ENCODE measurements at regions not wholly inside any gene's neighbourhood (a gene's known extent, or its start where the extent isn't known, plus 50 kb on each side); places are given as distances from the start of the nearest gene placed in this dataset.

DNA sequence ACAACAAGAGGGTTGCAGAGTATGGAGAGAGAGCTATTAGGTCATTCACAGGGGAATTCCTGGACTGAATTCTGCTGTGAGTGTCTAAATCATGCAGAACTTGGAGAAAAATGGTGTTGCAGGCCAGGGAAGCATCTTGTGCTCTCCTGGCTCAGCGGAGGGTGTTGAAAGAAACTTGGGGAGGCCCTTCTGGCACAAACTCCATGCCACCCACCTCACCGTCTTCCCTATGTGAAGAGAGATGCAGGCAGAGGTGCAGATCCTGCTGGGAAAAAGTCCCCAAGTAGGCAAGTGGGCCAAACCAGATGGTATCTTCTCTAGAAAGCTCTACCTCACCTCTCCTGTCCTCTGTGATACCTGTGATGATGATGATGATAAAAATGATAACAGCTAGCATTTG is 604.3 kb upstream of the API5 start:
- no peak for TF ChIP-seq EZH2 (IDR thresholded peaks at IDR 0.05; ENCODE audit: borderline replicate concordance, low read depth, low read length, severe bottlenecking)
- TF ChIP-seq, protein P1, sequence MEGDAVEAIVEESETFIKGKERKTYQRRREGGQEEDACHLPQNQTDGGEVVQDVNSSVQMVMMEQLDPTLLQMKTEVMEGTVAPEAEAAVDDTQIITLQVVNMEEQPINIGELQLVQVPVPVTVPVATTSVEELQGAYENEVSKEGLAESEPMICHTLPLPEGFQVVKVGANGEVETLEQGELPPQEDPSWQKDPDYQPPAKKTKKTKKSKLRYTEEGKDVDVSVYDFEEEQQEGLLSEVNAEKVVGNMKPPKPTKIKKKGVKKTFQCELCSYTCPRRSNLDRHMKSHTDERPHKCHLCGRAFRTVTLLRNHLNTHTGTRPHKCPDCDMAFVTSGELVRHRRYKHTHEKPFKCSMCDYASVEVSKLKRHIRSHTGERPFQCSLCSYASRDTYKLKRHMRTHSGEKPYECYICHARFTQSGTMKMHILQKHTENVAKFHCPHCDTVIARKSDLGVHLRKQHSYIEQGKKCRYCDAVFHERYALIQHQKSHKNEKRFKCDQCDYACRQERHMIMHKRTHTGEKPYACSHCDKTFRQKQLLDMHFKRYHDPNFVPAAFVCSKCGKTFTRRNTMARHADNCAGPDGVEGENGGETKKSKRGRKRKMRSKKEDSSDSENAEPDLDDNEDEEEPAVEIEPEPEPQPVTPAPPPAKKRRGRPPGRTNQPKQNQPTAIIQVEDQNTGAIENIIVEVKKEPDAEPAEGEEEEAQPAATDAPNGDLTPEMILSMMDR (IDR thresholded peaks at IDR 0.05; ENCODE audit: borderline replicate concordance, extremely low read depth, low read length, poor library complexity, severe bottlenecking) = no peak
- no peak overlapping the region for H3K4me2 ChIP-seq (ENCODE audit: insufficient read depth, low read length)
- H3K36me3 ChIP-seq (ENCODE audit: insufficient read depth, low read length) = no peaks in the 10 kb centered on the region
- no peaks in the 10 kb centered on the region for H4K20me1 ChIP-seq (ENCODE audit: insufficient read depth, low read length)
- H2AFZ ChIP-seq (ENCODE audit: low read depth, low read length) = no peak overlapping the region
- no peaks in the 10 kb centered on the region for H3K4me1 ChIP-seq (ENCODE audit: insufficient read depth, low read length)
- H3K9me3 ChIP-seq (ENCODE audit: insufficient read depth, low read length, severe bottlenecking) = no peaks in the 10 kb centered on the region
- ATAC-seq (ENCODE audit: insufficient read depth, low read depth) (no peak), DNase-seq (no peak)
- H3K27me3 ChIP-seq (ENCODE audit: insufficient read depth, low read length, poor library complexity) = no peaks in the 10 kb centered on the region
- no peak overlapping the region for H3K27ac ChIP-seq (ENCODE audit: low read length)
- no peak overlapping the region for H3K9ac ChIP-seq (ENCODE audit: low read depth, low read length)
- H3K79me2 ChIP-seq (ENCODE audit: insufficient read depth, low read length) = no peaks in the 10 kb centered on the region
- no peak overlapping the region for H3K4me3 ChIP-seq (ENCODE audit: low read depth in 1 of 2, low read length in 2 of 2)

GRCh38 chr11:42709216-42709615 is 602.6 kb upstream of the API5 start:
- Histone ChIP-seq H3K4me2 (ENCODE audit: insufficient read depth, low read length) (no peak overlapping the region), H3K9me3 (ENCODE audit: insufficient read depth, low read length, severe bottlenecking) (no peaks in the 10 kb centered on the region), H3K79me2 (ENCODE audit: insufficient read depth, low read length) (no peaks in the 10 kb centered on the region), H3K9ac (ENCODE audit: low read depth, low read length) (no peak overlapping the region), H3K4me3 (ENCODE audit: low read depth in 1 of 2, low read length in 2 of 2) (no peak overlapping the region), H3K4me1 (ENCODE audit: insufficient read depth, low read length) (no peaks in the 10 kb centered on the region), H3K27me3 (ENCODE audit: insufficient read depth, low read length, poor library complexity) (no peaks in the 10 kb centered on the region), H3K36me3 (ENCODE audit: insufficient read depth, low read length) (no peaks in the 10 kb centered on the region), H3K27ac (ENCODE audit: low read length) (no peak overlapping the region), H4K20me1 (ENCODE audit: insufficient read depth, low read length) (no peaks in the 10 kb centered on the region), H2AFZ (ENCODE audit: low read depth, low read length) (no peak overlapping the region)
- no peak for ATAC-seq (ENCODE audit: insufficient read depth, low read depth)
- DNase-seq = no peak
- no peak for TF ChIP-seq EZH2 (IDR thresholded peaks at IDR 0.05; ENCODE audit: borderline replicate concordance, low read depth, low read length, severe bottlenecking)
- TF ChIP-seq, protein P1 (IDR thresholded peaks at IDR 0.05; ENCODE audit: borderline replicate concordance, extremely low read depth, low read length, poor library complexity, severe bottlenecking) = no peak

DNA sequence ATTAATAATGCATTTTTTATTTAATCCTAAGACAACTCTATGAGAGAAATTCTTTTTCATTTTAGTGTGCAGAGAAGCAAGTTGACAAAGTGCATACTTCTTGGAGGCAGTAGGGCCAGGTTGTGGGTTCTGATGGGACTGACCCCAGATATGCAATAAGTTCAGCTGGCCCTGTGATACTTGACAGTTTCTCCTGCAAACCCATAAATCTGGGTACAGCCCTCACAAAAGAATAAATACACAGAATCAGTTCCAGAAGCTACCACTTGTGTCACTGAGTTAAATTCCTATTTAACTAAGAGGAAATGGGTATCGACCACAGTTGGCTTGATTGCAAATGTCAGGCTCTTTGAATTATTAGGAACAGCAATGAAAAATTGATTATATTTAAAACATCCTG is 598.5 kb upstream of the API5 start:
- Histone ChIP-seq H4K20me1 (ENCODE audit: insufficient read depth, low read length) (no peaks in the 10 kb centered on the region), H3K36me3 (ENCODE audit: insufficient read depth, low read length) (no peaks in the 10 kb centered on the region), H3K4me3 (ENCODE audit: low read depth in 1 of 2, low read length in 2 of 2) (no peak overlapping the region), H3K9me3 (ENCODE audit: insufficient read depth, low read length, severe bottlenecking) (no peaks in the 10 kb centered on the region), H3K4me2 (ENCODE audit: insufficient read depth, low read length) (no peak overlapping the region), H3K79me2 (ENCODE audit: insufficient read depth, low read length) (no peaks in the 10 kb centered on the region), H3K27me3 (ENCODE audit: insufficient read depth, low read length, poor library complexity) (no peaks in the 10 kb centered on the region), H3K27ac (ENCODE audit: low read length) (no peak overlapping the region), H3K9ac (ENCODE audit: low read depth, low read length) (no peak overlapping the region), H3K4me1 (ENCODE audit: insufficient read depth, low read length) (no peaks in the 10 kb centered on the region), H2AFZ (ENCODE audit: low read depth, low read length) (no peak overlapping the region)
- ATAC-seq (ENCODE audit: insufficient read depth, low read depth) (no peak), DNase-seq (no peak)
- TF ChIP-seq, protein P1 (IDR thresholded peaks at IDR 0.05; ENCODE audit: borderline replicate concordance, extremely low read depth, low read length, poor library complexity, severe bottlenecking) = no peak
- no peak for TF ChIP-seq EZH2 (IDR thresholded peaks at IDR 0.05; ENCODE audit: borderline replicate concordance, low read depth, low read length, severe bottlenecking)

DNA sequence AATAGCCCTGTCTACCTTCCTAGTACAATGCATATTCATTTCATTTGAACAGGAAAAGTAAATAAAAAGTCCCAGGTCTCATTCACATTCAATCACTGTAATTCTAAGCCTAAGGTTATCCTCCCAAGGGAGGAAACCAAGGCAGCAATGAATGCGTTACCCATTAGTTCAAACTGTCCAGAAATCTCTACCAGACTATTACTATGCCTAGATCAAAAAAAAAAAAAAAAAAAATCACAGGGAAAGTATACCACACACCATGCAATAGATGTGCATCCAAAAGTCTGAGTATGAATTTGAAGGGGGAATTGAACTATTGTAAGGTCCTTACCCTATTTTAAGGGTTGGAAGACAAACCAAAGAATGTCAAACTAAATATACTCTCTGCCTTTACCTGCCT is 598.0 kb upstream of the API5 start:
- no peak for DNase-seq
- Histone ChIP-seq H3K79me2 (ENCODE audit: insufficient read depth, low read length) (no peaks in the 10 kb centered on the region), H3K27ac (ENCODE audit: low read length) (no peak overlapping the region), H2AFZ (ENCODE audit: low read depth, low read length) (no peak overlapping the region), H3K4me3 (ENCODE audit: low read depth in 1 of 2, low read length in 2 of 2) (no peak overlapping the region), H3K4me2 (ENCODE audit: insufficient read depth, low read length) (no peak overlapping the region), H3K9me3 (ENCODE audit: insufficient read depth, low read length, severe bottlenecking) (no peaks in the 10 kb centered on the region), H3K36me3 (ENCODE audit: insufficient read depth, low read length) (no peaks in the 10 kb centered on the region), H3K9ac (ENCODE audit: low read depth, low read length) (no peak overlapping the region), H3K4me1 (ENCODE audit: insufficient read depth, low read length) (no peaks in the 10 kb centered on the region), H4K20me1 (ENCODE audit: insufficient read depth, low read length) (no peaks in the 10 kb centered on the region), H3K27me3 (ENCODE audit: insufficient read depth, low read length, poor library complexity) (no peaks in the 10 kb centered on the region)
- no peak for TF ChIP-seq EZH2 (IDR thresholded peaks at IDR 0.05; ENCODE audit: borderline replicate concordance, low read depth, low read length, severe bottlenecking)
- TF ChIP-seq, protein P1 (IDR thresholded peaks at IDR 0.05; ENCODE audit: borderline replicate concordance, extremely low read depth, low read length, poor library complexity, severe bottlenecking) = no peak
- ATAC-seq (ENCODE audit: insufficient read depth, low read depth) = no peak

Data from DND-41 (cell line).